Cardiac muscle cell (in vitro differentiated cells and primary cell): ENCODE measurements at regions not wholly inside any gene's neighbourhood (a gene's known extent, or its start where the extent isn't known, plus 50 kb on each side); places are given as distances from the start of the nearest gene placed in this dataset.

Experiments
- DNase-seq, 2 donors: peaks; one replicate each; pipeline versions ENCODE4 v3.0.0 to v3.0.0-alpha.2; 2010 to 2017; ENCODE audit warnings: low read depth in 1 of 2, low spot score in 1 of 2
- H3K27ac ChIP-seq: fragments of 200-600 bp; sonication (generic); 2 replicates; pipeline ENCODE4 v1.5.1; 2016
- H3K27me3 ChIP-seq: fragments of 200-600 bp; sonication (generic); 2 replicates; pipeline ENCODE4 v1.6.0; 2016; ENCODE audit warnings: control low read depth
- H3K36me3 ChIP-seq: fragments of 200-600 bp; sonication (generic); 2 replicates; pipeline ENCODE4 v1.5.1; 2016; ENCODE audit warnings: control low read depth
- H3K4me1 ChIP-seq: fragments of 200-600 bp; sonication (generic); 2 replicates; pipeline ENCODE4 v1.8.1; 2017; ENCODE audit warnings: low read depth, mild to moderate bottlenecking, mixed run types
- H3K4me3 ChIP-seq: fragments of 200-600 bp; sonication (generic); 2 replicates; pipeline ENCODE4 v1.5.1; 2016; ENCODE audit warnings: mild to moderate bottlenecking
- H3K9me3 ChIP-seq: fragments of 200-600 bp; sonication (generic); 2 replicates; pipeline ENCODE4 v1.5.1; 2017; ENCODE audit warnings: low read depth, mild to moderate bottlenecking, control low read depth
- CTCF ChIP-seq: IDR thresholded peaks from 2 replicates; pipeline ENCODE4 v1.5.1; 2012; ENCODE audit warnings: low read depth, mild to moderate bottlenecking, low read length

GRCh38 chr1:192873836-192874235, 65.0 kb downstream of the RGS2 start:
- TF ChIP-seq CTCF = no peak
- no peak overlapping the region for H3K27ac ChIP-seq
- DNase-seq = no peak
- no peaks in the 10 kb centered on the region for H3K36me3 ChIP-seq
- H3K4me1 ChIP-seq = no peaks in the 10 kb centered on the region
- H3K27me3 ChIP-seq = no peaks in the 10 kb centered on the region
- no peak overlapping the region for H3K4me3 ChIP-seq
- H3K9me3 ChIP-seq = no peaks in the 10 kb centered on the region

- no peak for DNase-seq
- H3K27me3 ChIP-seq = no peaks in the 10 kb centered on the region
- no peaks in the 10 kb centered on the region for H3K36me3 ChIP-seq
- no peaks in the 10 kb centered on the region for H3K4me1 ChIP-seq
- no peak overlapping the region for H3K27ac ChIP-seq
- no peak for TF ChIP-seq CTCF
- no peaks in the 10 kb centered on the region for H3K9me3 ChIP-seq
- no peak overlapping the region for H3K4me3 ChIP-seq
These were observed 67.8 kb downstream of the RGS2 start for GRCh38 chr1:192876633-192877032.

GRCh38 chr1:192877283-192877886, 68.5 kb downstream of the RGS2 start:
- peak in 1 of 2 donors; percentile 65 for DNase-seq

GRCh38 chr1:192878249-192878648, 69.4 kb downstream of the RGS2 start:
- Histone ChIP-seq H3K9me3 (no peaks in the 10 kb centered on the region), H3K4me1 (no peaks in the 10 kb centered on the region), H3K27ac (no peak overlapping the region), H3K27me3 (no peaks in the 10 kb centered on the region), H3K4me3 (no peak overlapping the region), H3K36me3 (no peaks in the 10 kb centered on the region)
- DNase-seq = peak in 1 of 2 donors; percentile 89
- TF ChIP-seq CTCF = no peak

More at GRCh38 chr1:192877283-192877886, 68.5 kb downstream of the RGS2 start:
- no peak for TF ChIP-seq CTCF
- Histone ChIP-seq H3K27me3 (no peaks in the 10 kb centered on the region), H3K9me3 (no peaks in the 10 kb centered on the region), H3K27ac (no peak overlapping the region), H3K4me1 (no peaks in the 10 kb centered on the region), H3K4me3 (no peak overlapping the region), H3K36me3 (no peaks in the 10 kb centered on the region)

GRCh38 chr1:192879406-192879805, 70.6 kb downstream of the RGS2 start:
- TF ChIP-seq CTCF = no peak
- Histone ChIP-seq H3K27ac (no peak overlapping the region), H3K36me3 (no peaks in the 10 kb centered on the region), H3K4me1 (no peaks in the 10 kb centered on the region), H3K4me3 (no peak overlapping the region), H3K9me3 (no peaks in the 10 kb centered on the region), H3K27me3 (no peaks in the 10 kb centered on the region)
- DNase-seq = peak; percentile 23 to 29
